AG09309 (cell line): ENCODE measurements at regions not wholly inside any gene's neighbourhood (a gene's known extent, or its start where the extent isn't known, plus 50 kb on each side); places are given as distances from the start of the nearest gene placed in this dataset.

Experiments
- DNase-seq: peaks from one replicate; pipeline ENCODE4 v3.0.0-alpha.2; 2010; ENCODE audit warnings: low read depth
- H3K4me3 ChIP-seq: 2 replicates; pipeline ENCODE4 v1.5.1; 2011; ENCODE audit warnings: mild to moderate bottlenecking, low read depth, low read length, moderate library complexity; ENCODE audit not compliant: control insufficient read depth
- TF ChIP-seq, protein P1 (sequence below): IDR thresholded peaks from 2 replicates; pipeline ENCODE4 v1.5.1; 2011; ENCODE audit warnings: mild to moderate bottlenecking, low read depth, low read length, inconsistent platforms; ENCODE audit not compliant: insufficient read depth, control insufficient read depth; ENCODE audit errors: missing control alignments

DNA sequence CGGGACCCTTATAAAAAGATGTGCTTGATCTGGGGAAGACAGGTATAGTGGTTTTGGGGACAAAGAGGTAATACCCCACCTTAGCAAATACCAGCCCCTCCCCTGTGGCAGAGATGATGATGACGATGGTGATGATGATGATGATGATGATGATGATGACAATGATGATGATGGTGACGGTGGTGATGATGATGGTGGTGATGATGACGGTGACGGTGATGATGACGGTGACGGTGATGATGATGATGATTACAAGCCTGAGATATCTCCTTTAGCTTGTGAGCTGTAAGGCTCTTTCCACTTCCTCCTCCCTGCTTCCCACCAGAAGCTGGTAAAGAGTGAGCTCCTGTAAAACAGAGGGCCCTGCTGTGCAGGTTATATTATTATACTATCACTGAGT, 89.5 kb upstream of the TMEM45B start:
- TF ChIP-seq, protein P1, sequence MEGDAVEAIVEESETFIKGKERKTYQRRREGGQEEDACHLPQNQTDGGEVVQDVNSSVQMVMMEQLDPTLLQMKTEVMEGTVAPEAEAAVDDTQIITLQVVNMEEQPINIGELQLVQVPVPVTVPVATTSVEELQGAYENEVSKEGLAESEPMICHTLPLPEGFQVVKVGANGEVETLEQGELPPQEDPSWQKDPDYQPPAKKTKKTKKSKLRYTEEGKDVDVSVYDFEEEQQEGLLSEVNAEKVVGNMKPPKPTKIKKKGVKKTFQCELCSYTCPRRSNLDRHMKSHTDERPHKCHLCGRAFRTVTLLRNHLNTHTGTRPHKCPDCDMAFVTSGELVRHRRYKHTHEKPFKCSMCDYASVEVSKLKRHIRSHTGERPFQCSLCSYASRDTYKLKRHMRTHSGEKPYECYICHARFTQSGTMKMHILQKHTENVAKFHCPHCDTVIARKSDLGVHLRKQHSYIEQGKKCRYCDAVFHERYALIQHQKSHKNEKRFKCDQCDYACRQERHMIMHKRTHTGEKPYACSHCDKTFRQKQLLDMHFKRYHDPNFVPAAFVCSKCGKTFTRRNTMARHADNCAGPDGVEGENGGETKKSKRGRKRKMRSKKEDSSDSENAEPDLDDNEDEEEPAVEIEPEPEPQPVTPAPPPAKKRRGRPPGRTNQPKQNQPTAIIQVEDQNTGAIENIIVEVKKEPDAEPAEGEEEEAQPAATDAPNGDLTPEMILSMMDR, result no peak
- DNase-seq, result no peak
- no peak overlapping the region for H3K4me3 ChIP-seq

DNA sequence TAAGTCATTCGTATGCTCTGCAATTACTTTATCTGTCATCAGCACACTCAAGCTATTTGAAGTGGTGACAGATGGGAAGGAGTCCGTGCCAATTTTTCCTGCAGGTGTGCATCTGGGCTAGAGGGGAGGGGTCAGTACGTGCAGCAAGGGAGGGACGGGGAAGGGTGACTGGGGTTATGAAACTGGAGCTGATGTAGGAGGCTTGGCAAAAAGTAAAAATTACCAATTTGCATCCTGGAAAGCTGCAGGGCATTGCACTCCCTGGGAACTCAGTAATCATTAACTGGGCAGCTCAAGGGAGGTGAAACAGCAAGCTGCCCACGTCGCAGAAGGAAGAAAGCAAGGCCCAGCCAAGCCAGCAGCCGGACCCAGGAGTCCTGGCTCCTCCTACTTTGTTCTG, 87.1 kb upstream of the TMEM45B start:
- DNase-seq, result no peak
- H3K4me3 ChIP-seq, result no peak overlapping the region
- TF ChIP-seq, protein P1, result no peak

DNA sequence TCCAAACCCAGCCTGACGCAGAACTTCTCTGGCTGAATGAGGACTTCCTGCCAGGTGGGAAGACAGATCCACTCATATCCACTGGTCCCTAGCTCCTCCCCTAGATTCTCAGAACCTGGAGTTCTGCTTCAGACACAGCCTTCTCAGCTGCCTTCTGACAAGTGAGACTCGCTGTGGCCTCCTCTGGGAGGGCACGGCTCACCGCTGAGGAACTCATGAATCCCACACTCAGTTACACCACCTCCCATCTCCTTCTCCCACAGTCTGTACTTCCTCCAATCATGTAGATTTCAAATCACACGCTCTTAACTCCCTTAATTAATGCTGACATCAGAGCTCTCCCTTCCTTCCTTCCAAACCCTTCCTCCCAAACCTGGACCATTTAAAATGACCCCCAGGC, 86.4 kb upstream of the TMEM45B start:
- no peak overlapping the region for H3K4me3 ChIP-seq
- TF ChIP-seq, protein P1, result no peak
- no peak for DNase-seq

DNA sequence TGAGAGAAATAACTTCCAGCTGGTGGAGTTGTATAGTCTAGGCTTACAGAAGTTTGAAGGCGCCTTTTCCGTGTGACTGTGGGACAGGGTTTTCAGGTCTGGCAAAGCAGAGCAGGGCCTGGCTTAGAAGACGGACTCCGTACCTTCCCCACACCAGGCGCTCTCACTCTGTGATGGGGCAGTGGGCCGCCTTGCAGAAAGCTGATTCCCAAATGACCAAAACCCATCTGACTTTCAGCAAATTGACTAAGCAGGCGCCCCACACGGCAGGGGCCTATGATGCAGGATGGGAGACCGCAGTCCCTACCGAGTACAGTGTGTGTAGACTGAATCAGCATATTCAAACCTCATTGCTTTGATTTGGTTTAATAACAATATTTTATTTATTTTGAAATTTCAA, 85.8 kb upstream of the TMEM45B start:
- no peak for DNase-seq
- no peak overlapping the region for H3K4me3 ChIP-seq
- TF ChIP-seq, protein P1, result no peak

DNA sequence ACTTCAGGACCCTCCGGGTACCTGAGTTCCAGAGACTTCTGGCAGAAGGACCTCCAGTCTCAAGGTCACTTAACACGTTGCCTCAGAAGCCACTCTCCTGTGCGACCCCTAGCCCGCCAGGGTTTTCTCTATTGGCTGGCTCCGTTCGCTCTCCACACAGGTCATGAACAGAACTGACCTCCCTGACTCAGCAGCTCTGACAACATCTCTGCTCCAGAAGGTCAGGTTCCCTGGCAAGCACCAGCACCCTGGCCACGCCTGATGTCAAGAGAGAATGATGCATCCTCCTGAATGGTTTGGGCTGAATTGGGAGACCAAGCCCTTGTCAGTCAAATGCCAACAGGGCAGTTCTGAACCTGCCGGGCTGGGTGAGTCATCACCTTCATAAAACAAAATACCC, 84.3 kb upstream of the TMEM45B start:
- no peak overlapping the region for H3K4me3 ChIP-seq
- no peak for DNase-seq
- TF ChIP-seq, protein P1, result no peak

DNA sequence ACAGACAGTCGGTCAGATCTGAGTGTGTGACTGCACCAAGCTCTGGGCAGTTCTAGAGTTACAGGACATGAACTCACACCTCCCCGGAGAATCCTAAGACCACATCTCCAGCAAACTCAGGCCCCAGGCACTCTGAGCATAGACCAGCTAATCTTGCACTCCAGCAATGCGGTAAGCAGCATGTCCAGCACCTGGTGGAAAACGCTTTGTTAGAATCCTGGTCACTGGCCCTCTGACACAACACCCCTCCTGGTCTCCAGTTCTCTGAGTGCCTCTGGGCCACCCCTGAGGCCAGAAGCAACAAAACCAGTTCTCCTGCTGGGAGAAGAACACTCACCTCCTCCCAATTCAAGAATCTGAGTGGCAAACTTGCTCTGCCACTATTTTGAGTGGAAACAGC, 82.7 kb upstream of the TMEM45B start:
- no peak for DNase-seq
- H3K4me3 ChIP-seq, result no peak overlapping the region
- TF ChIP-seq, protein P1, result no peak

DNA sequence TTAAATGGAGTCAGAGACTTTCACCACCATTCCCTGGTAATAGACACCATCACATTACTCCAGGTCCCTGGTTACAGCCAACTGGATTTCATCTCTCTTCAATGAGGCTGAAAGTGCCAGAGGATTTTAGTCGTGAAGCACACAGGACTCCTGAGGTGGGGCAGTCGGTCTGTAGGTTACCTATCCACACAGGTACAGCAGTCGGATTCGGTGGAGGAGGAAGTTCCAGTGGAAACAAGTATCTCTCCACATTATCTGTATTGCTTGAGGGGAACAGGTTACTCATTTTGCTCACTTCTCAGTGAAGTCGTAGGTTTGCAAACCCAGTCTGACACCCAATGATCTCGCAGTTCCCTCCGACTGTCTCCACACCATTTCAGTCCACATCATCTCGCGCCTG, 82.3 kb upstream of the TMEM45B start:
- no peak for DNase-seq
- TF ChIP-seq, protein P1, result no peak
- no peak overlapping the region for H3K4me3 ChIP-seq
